NCI-H146 treated with DMSO at 0.1 percent for 48 hours (cell line): ENCODE measurements at regions not wholly inside any gene's neighbourhood (a gene's known extent, or its start where the extent isn't known, plus 50 kb on each side); places are given as distances from the start of the nearest gene placed in this dataset.
"Not testable (repeated sequence)": the region's sequence is repeated elsewhere in the genome, so short reads cannot be mapped to it uniquely, and the experiment has no call there.

Experiments used
- DNase-seq: peaks from one replicate; lab custom pipeline; 2025; ENCODE audit not compliant: unreplicated experiment; lab: John Stamatoyannopoulos, UW

GRCh38 chr16:9014389-9014788, 50.7 kb upstream of the USP7 start:
- no peak for DNase-seq

DNA sequence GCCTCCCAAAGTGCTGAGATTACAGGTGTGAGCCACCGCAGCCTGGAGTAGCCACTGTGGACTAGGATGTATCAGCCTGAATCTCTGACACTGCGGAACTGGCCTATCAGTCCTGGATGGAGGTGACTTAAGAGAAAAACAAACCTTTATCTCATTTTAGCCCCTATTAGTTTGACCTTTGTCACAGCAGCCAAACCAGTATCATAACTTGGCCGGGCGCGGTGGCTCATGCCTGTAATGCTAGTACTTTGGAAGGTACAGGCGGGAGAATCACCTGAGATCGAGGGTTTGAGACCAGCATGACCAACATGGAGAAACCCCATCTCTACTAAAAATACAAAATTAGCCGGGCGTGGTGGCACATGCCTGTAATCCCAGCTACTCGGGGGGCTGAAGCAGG, 51.8 kb upstream of the USP7 start:
- no peak for DNase-seq

DNA sequence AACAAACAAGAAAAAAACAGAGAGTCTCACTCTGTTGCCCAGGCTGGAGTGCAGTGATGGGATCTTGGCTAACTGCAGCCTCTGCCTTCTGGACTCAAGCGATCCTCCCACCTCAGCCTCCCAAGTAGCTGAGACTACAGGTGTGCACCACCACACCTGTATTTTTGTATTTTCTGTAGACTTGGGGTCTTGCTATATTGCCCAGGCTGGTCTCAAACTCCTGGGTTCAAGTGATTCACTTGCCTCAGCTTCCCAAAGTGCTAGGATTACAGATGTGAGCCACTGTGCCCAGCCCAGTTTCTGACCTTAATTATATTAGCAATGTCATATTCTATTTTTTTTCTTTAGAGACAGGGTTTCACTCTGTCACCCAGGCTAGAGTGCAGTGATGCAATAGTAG, 52.3 kb upstream of the USP7 start:
- not testable (repeated sequence) for DNase-seq

DNA sequence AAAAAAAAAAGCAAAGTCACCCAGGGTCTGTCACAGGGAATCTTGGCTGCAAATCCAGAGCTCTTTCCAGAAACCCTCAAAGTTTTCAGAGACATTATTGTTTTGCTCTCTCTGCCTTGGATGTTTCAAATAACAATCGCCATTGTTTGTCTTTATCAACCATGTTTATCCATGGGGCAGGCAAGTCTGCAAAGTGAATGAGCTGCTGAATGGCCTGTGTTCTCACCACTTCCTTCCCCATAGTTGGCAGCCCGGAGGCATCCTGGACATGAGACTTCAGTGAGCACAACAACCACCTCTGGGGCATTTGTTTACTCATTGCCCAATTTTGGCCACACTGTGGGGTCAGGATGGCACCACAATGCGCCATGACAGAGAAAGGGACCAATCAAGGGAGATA, 53.1 kb upstream of the USP7 start:
- no peak for DNase-seq

GRCh38 chr16:9027070-9027799, 63.5 kb upstream of the USP7 start:
- DNase-seq, result no peak

- DNase-seq, result not testable (repeated sequence)
Measured at GRCh38 chr16:9028491-9028890, 63.0 kb upstream of the HAPSTR1 start.

DNA sequence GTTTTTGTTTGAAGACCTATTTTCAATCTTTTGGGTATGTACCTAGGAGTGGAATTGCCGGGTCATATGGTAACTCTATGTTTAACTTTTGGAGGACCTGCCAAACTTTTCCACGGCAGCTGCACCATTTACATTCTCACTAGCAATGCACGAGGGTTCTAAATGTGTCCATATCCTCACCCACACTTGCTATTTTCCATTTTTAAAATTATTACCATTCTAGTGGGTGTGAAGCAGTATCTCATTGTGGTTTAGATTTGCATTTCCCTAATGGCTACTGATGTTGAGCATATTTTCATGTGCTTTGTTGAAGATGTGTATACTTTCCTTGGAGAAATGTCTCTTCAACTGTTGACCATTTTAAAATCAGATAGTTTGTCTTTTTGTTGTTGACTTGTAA, 60.3 kb upstream of the HAPSTR1 start:
- no peak for DNase-seq

DNA sequence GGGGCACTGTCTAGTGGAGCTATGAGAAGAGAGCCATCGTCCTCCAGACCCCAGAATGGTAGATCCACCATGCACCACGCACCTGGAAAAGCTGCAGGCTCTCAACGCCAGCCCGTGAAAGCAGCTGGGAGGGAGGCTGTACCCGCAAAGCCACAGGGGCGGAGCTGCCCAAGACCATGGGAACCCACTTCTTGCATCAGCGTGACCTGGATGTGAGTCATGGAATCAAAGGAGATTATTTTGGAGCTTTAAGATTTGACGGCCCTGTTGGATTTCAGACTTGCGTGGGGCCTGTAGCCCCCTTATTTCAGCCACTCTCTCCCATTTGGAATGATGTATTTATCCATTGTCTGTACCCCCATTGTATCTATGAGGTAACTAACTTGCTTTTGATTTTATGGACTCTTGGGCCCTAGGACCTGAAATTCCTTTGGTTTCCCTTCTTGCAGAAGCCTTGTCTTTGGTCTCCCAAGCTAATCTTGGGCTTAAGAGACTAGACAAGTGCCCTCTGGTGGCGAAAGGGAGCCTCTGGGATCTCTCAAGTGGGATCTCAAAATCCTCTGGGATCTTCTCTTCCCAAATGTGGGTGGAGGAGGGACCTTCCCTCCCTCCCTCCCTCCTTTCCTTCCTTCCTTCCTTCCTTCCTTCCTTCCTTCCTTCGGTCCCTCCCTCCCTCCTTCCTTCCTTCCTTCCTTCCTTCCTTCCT, 58.2 kb upstream of the HAPSTR1 start:
- peak; percentile 11 for DNase-seq

DNA sequence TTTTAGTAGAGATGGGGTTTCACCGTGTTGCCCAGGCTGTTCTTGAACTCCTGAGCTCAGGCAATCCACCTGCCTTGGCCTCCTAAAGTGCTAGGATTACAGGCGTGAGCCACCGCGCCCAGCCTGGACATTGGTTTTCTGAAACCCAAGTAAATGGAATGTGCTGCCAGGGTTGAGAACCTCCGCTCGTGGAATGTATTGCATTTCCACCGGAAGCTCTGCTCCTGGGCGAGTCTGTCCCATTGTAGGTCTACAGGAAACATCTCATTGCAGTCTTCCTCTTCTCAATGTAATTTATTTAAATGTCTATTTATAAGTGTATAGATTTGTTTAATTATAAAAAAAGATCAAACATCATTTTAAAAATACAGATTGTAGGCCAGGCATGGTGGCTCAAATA, 57.4 kb upstream of the HAPSTR1 start:
- DNase-seq, result no peak

DNA sequence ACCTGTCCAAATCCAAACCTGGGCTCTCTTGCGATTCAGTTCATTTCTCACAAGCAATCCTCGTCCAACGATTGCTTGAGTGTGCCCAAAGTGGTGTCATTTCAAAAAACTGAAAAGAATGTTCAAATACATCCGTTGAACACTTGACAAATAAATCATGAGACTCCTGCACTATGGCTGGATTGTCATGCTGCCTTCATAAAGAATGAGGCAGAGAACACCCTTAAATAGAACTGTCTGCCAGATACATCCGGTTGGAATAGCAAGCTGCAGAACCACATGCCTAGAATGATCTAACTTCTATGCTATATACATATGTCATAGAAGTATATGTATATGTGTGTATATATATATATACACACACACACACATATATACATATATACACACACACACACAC, 55.4 kb upstream of the HAPSTR1 start:
- no peak for DNase-seq

- DNase-seq, result no peak
Measured at GRCh38 chr16:9039210-9039609, 52.2 kb upstream of the HAPSTR1 start.

GRCh38 chr16:9040800-9041412, 50.5 kb upstream of the HAPSTR1 start:
- DNase-seq, result no peak
